ENCODE measurements at regions not wholly inside any gene's neighbourhood (a gene's known extent, or its start where the extent isn't known, plus 50 kb on each side); places are given as distances from the start of the nearest gene placed in this dataset.

GRCh38 chr16:56081371-56081770, 109.9 kb upstream of the GNAO1 start:
- no peaks in the 10 kb centered on the region for H4K20me1 ChIP-seq (ENCODE audit: insufficient read depth)
- H3K4me2 ChIP-seq (ENCODE audit: low read length) = no peak overlapping the region
- no peak overlapping the region for H3K4me3 ChIP-seq (ENCODE audit: low read length)
- H2AFZ ChIP-seq (ENCODE audit: low read depth, low read length) = no peak overlapping the region
- no peaks in the 10 kb centered on the region for H3K79me2 ChIP-seq (replicated peaks; ENCODE audit: insufficient read depth, low read length)
- no peak overlapping the region for H3K9ac ChIP-seq (ENCODE audit: low read length)
- H3K36me3 ChIP-seq (ENCODE audit: insufficient read depth, low read length) = no peaks in the 10 kb centered on the region
- no peaks in the 10 kb centered on the region for H3K9me3 ChIP-seq (ENCODE audit: low read length)
- no peaks in the 10 kb centered on the region for H3K27me3 ChIP-seq (ENCODE audit: insufficient read depth, low read depth, low read length)
- no peaks in the 10 kb centered on the region for H3K9me2 ChIP-seq (ENCODE audit: insufficient read depth, low read length)
- TF ChIP-seq CTCF (IDR thresholded peaks at IDR 0.05; ENCODE audit: poor library complexity, severe bottlenecking) (no peak), SMC3 (conservative IDR thresholded peaks at IDR 0.05; ENCODE audit: poor library complexity) (no peak), TAF1 (IDR thresholded peaks at IDR 0.05; ENCODE audit: low read depth) (no peak), RAD21 (conservative IDR thresholded peaks at IDR 0.05) (no peak), POLR2AphosphoS5 (IDR thresholded peaks at IDR 0.05) (no peak), MXI1 (conservative IDR thresholded peaks at IDR 0.05; ENCODE audit: poor library complexity, severe bottlenecking) (no peak), EP300 (conservative IDR thresholded peaks at IDR 0.05; ENCODE audit: poor library complexity, severe bottlenecking) (no peak)
- no peaks in the 10 kb centered on the region for H3F3A ChIP-seq (ENCODE audit: insufficient read depth, low read length, poor library complexity, severe bottlenecking)
- no peak overlapping the region for H3K27ac ChIP-seq (ENCODE audit: low read length)

GRCh38 chr16:56075732-56076388, 115.4 kb upstream of the GNAO1 start:
- no peak overlapping the region for H3K4me3 ChIP-seq (ENCODE audit: low read length)
- no peaks in the 10 kb centered on the region for H3F3A ChIP-seq (ENCODE audit: insufficient read depth, low read length, poor library complexity, severe bottlenecking)
- no peaks in the 10 kb centered on the region for H3K36me3 ChIP-seq (ENCODE audit: insufficient read depth, low read length)
- no peaks in the 10 kb centered on the region for H3K9me2 ChIP-seq (ENCODE audit: insufficient read depth, low read length)
- H3K9me3 ChIP-seq (ENCODE audit: low read length) = no peaks in the 10 kb centered on the region
- no peak overlapping the region for H3K9ac ChIP-seq (ENCODE audit: low read length)
- H4K20me1 ChIP-seq (ENCODE audit: insufficient read depth) = no peaks in the 10 kb centered on the region
- H3K27me3 ChIP-seq (ENCODE audit: insufficient read depth, low read depth, low read length) = no peaks in the 10 kb centered on the region
- TF ChIP-seq REST (IDR thresholded peaks at IDR 0.05; ENCODE audit: borderline replicate concordance) (no peak), MXI1 (conservative IDR thresholded peaks at IDR 0.05; ENCODE audit: poor library complexity, severe bottlenecking) (no peak), CTCF (IDR thresholded peaks at IDR 0.05; ENCODE audit: poor library complexity, severe bottlenecking) (no peak), RAD21 (conservative IDR thresholded peaks at IDR 0.05) (no peak), SMC3 (conservative IDR thresholded peaks at IDR 0.05; ENCODE audit: poor library complexity) (no peak), EP300 (conservative IDR thresholded peaks at IDR 0.05; ENCODE audit: poor library complexity, severe bottlenecking) (no peak), TAF1 (IDR thresholded peaks at IDR 0.05; ENCODE audit: low read depth) (no peak), EZH2 (IDR thresholded peaks at IDR 0.05; ENCODE audit: borderline replicate concordance, insufficient read depth, low read length, poor library complexity, severe bottlenecking) (no peak), POLR2AphosphoS5 (IDR thresholded peaks at IDR 0.05) (no peak)
- H3K27ac ChIP-seq (ENCODE audit: low read length) = no peak overlapping the region
- H3K79me2 ChIP-seq (replicated peaks; ENCODE audit: insufficient read depth, low read length) = no peaks in the 10 kb centered on the region
- no peak overlapping the region for H3K4me2 ChIP-seq (ENCODE audit: low read length)
- H2AFZ ChIP-seq (ENCODE audit: low read depth, low read length) = no peak overlapping the region

Measured in neural cell (in vitro differentiated cells).